Aorta (tissue), 5 donors: ENCODE measurements at regions not wholly inside any gene's neighbourhood (a gene's known extent, or its start where the extent isn't known, plus 50 kb on each side); places are given as distances from the start of the nearest gene placed in this dataset.
"Not testable (repeated sequence)": the region's sequence is repeated elsewhere in the genome, so short reads cannot be mapped to it uniquely, and the experiment has no call there.

Experiments used
- ATAC-seq: fragments of 200-7000 bp; cut with Tn5 transposase; one replicate; pipeline ENCODE4 v1.9.1; 2022; ENCODE audit warnings: moderate library complexity; ENCODE audit not compliant: low FRiP score
- DNase-seq, 2 donors: peaks; one replicate each; pipeline ENCODE4 v3.0.0-alpha.2; 2020
- H3K27ac ChIP-seq, 2 donors: one replicate each; pipeline ENCODE4 v1.5.1; 2013; ENCODE audit warnings: low read length in 2 of 2, mild to moderate bottlenecking in 2 of 2, moderate library complexity in 2 of 2, control low read depth in 1 of 2, inconsistent platforms in 1 of 2, low read depth in 1 of 2
- H3K27me3 ChIP-seq, 2 donors: one replicate each; pipeline ENCODE4 v1.6.1; 2013; ENCODE audit warnings: control low read depth in 1 of 2, low read length in 1 of 2, mild to moderate bottlenecking in 1 of 2, moderate library complexity in 1 of 2; ENCODE audit not compliant: insufficient read depth in 2 of 2, control insufficient read depth in 1 of 2
- H3K36me3 ChIP-seq, 2 donors: one replicate each; pipeline ENCODE4 v1.6.1; 2013; ENCODE audit warnings: control low read depth in 1 of 2, low read length in 1 of 2, mild to moderate bottlenecking in 1 of 2; ENCODE audit not compliant: insufficient read depth in 2 of 2, control insufficient read depth in 1 of 2
- H3K4me1 ChIP-seq, 2 donors: one replicate each; pipeline ENCODE4 v1.6.1; 2013; ENCODE audit warnings: low read length in 2 of 2, control low read depth in 1 of 2, mild to moderate bottlenecking in 1 of 2, moderate library complexity in 1 of 2; ENCODE audit not compliant: insufficient read depth in 2 of 2, control insufficient read depth in 1 of 2
- H3K4me3 ChIP-seq, 2 donors: one replicate each; pipeline ENCODE4 v1.5.1; 2013; ENCODE audit warnings: low read length in 2 of 2, control low read depth in 1 of 2, mild to moderate bottlenecking in 1 of 2
- H3K9me3 ChIP-seq: one replicate; pipeline ENCODE4 v1.6.1; 2013; ENCODE audit warnings: mild to moderate bottlenecking, low read length; ENCODE audit not compliant: control insufficient read depth
- WGBS, 2 donors: extraction: QIAGEN DNeasy Blood & Tissue Kit; methylation state at CpG; one replicate each; pipeline ENCODE4 v1.1.7; 2013; 5-methylcytosine and 5-hydroxymethylcytosine counted together
- intact Hi-C, 2 donors: fragments of 100-400 bp; cut with DNase I; formaldehyde crosslinking; loops; one replicate each; pipeline versions ENCODE4 v1.14.2 to v1.15.0; 2022
- donor health status: healthy with polysubstance abuse.
- donor health status: Bipolar disorder and iron deficiency.
- donor health status: DM: no; HTN: no; CAD: no.
- donor health status: DM: no; HTN: no; CAD: no.
- donor health status: DM: yes; HTN: yes; CAD: no.

DNA sequence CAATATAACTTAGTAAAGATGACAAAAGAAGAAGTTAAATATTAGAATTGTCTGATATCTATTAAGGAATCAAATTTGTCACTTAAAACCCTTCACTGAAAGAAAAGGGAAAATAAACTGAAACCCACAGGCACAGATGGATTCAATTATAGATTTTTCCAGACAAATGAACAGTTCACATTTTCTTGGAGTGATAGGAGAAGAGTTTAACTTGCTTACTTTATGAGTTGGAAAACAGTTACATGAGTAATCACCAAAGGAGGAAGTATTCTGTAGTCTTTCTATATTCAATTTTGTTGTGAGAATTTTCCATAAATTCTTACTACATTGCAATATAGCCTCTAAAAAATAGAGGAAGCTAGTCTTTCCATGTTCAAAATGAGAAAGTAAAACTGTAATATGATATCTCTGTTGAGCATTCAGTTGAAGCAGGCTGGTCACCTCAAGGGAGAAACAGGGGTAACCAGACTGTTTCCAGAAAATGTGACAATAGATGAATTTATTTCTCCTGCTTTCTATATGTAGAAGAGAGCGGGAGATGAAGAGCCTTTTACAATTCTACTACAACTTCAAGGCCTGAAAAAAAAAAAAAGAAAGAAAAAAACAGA, 330.3 kb upstream of the EPHA5 start:
- WGBS, 2 donors = 0 to 31% methylated on average over 1 of the region's 1 CpG
- no peaks in the 10 kb centered on the region for H3K4me1 ChIP-seq
- no peak for ATAC-seq
- no peaks in the 10 kb centered on the region for H3K27me3 ChIP-seq
- no peaks in the 10 kb centered on the region for H3K9me3 ChIP-seq
- no peak overlapping the region for H3K27ac ChIP-seq
- intact Hi-C loops = no loop called here
- H3K4me3 ChIP-seq = no peak overlapping the region
- no peak for DNase-seq
- H3K36me3 ChIP-seq = no peaks in the 10 kb centered on the region

- Histone ChIP-seq H3K27ac (no peak overlapping the region), H3K27me3 (no peaks in the 10 kb centered on the region), H3K4me1 (no peaks in the 10 kb centered on the region), H3K36me3 (no peaks in the 10 kb centered on the region), H3K4me3 (no peak overlapping the region), H3K9me3 (no peaks in the 10 kb centered on the region)
- intact Hi-C loops = no loop called here
- WGBS, 2 donors = 38 to 55% methylated on average over 1 of the region's 1 CpG
- DNase-seq (no peak), ATAC-seq (no peak)
These were observed 329.2 kb upstream of the EPHA5 start for GRCh38 chr4:65999518-65999871.

GRCh38 chr4:65998807-65999517, 328.7 kb upstream of the EPHA5 start:
- intact Hi-C loops, H3K36me3 ChIP-seq, H3K27ac ChIP-seq, H3K4me1 ChIP-seq, ATAC-seq, H3K9me3 ChIP-seq, H3K4me3 ChIP-seq, DNase-seq, H3K27me3 ChIP-seq: not testable (repeated sequence)
- WGBS, 2 donors = 79 to 86% methylated on average over 25 to 29 of the region's 29 CpGs

- no peak for DNase-seq
- ATAC-seq = no peak
- H3K27me3 ChIP-seq = no peaks in the 10 kb centered on the region
- no peak overlapping the region for H3K4me3 ChIP-seq
- H3K36me3 ChIP-seq = no peaks in the 10 kb centered on the region
- peaks cover 2% of the 10 kb centered on the region for H3K9me3 ChIP-seq
- H3K27ac ChIP-seq = no peak overlapping the region
- no peaks in the 10 kb centered on the region for H3K4me1 ChIP-seq
- intact Hi-C loops = no loop called here
- 35 to 37% methylated on average over 2 of the region's 2 CpGs for WGBS, 2 donors
These were observed 312.8 kb upstream of the EPHA5 start for GRCh38 chr4:65983061-65983460.

- no peaks in the 10 kb centered on the region for H3K4me1 ChIP-seq
- H3K36me3 ChIP-seq = no peaks in the 10 kb centered on the region
- DNase-seq (no peak), ATAC-seq (no peak)
- intact Hi-C loops = no loop called here
- WGBS, 2 donors = 78 to 81% methylated on average over 2 of the region's 2 CpGs
- no peaks in the 10 kb centered on the region for H3K27me3 ChIP-seq
- H3K27ac ChIP-seq = no peak overlapping the region
- peaks cover 3% of the 10 kb centered on the region for H3K9me3 ChIP-seq
- no peak overlapping the region for H3K4me3 ChIP-seq
These were observed 306.0 kb upstream of the EPHA5 start for GRCh38 chr4:65976287-65976686.

DNA sequence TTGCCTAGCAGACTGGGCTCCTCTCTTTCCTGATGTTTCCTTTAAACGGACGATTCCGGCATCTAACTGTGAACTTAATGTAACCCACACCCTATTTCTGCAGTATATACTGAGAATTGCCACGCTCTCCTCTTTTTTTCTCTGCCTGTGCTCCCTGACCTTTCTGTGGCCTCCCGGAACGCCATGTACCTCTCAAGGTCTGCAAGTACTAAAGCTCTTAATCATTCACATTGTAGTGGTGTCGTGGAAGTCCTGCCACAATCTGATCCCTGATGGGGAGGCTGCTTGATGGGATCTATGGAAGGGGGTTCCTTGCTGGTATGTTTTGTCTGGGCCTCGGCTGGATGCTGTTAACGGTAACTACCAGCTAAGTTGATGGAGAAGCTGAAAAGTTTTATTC, 302.9 kb upstream of the EPHA5 start:
- no peaks in the 10 kb centered on the region for H3K36me3 ChIP-seq
- ATAC-seq (no peak), DNase-seq (no peak)
- H3K4me1 ChIP-seq = no peaks in the 10 kb centered on the region
- H3K27me3 ChIP-seq = no peaks in the 10 kb centered on the region
- H3K27ac ChIP-seq = no peak overlapping the region
- 44 to 55% methylated on average over 9 of the region's 9 CpGs for WGBS, 2 donors
- intact Hi-C loops = no loop called here
- peaks cover 2% of the 10 kb centered on the region for H3K9me3 ChIP-seq
- no peak overlapping the region for H3K4me3 ChIP-seq

GRCh38 chr4:65971686-65972085, 301.4 kb upstream of the EPHA5 start:
- intact Hi-C loops = no loop called here
- ATAC-seq = no peak
- WGBS, 2 donors = 50 to 52% methylated on average over 2 of the region's 2 CpGs

GRCh38 chr4:65968831-65969558, 298.7 kb upstream of the EPHA5 start:
- H3K27ac ChIP-seq = no peak overlapping the region
- DNase-seq = no peak
- H3K36me3 ChIP-seq = no peaks in the 10 kb centered on the region
- no peak overlapping the region for H3K4me3 ChIP-seq
- no peaks in the 10 kb centered on the region for H3K27me3 ChIP-seq
- no peaks in the 10 kb centered on the region for H3K4me1 ChIP-seq
- WGBS, 2 donors = 57 to 58% methylated on average over 7 of the region's 7 CpGs
- ATAC-seq = peak; percentile 36
- no peaks in the 10 kb centered on the region for H3K9me3 ChIP-seq
- intact Hi-C loops = no loop called here

More at GRCh38 chr4:65971686-65972085, 301.4 kb upstream of the EPHA5 start:
- DNase-seq = no peak
- H3K36me3 ChIP-seq = no peaks in the 10 kb centered on the region
- no peaks in the 10 kb centered on the region for H3K4me1 ChIP-seq
- H3K27me3 ChIP-seq = no peaks in the 10 kb centered on the region
- H3K9me3 ChIP-seq = no peaks in the 10 kb centered on the region
- H3K4me3 ChIP-seq = no peak overlapping the region
- no peak overlapping the region for H3K27ac ChIP-seq

DNA sequence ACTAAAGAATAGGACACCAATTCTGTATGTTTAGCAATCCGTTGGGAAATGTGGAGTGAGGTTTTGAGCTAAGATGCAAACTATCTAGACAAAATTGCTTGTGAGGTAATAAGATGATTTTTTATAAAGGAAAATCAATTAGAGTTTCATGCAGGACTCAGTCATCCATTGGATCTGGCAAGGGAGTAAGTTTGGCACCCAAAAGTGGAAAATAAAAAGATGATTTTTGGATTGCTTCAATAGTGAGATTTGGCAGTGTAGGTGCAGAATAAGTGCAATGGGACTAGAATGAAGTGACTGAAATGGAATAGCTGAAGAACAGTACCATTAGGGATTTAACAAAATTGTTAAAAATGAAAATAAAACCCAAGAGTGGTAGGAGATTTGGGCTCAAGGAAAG, 290.5 kb upstream of the EPHA5 start:
- H3K9me3 ChIP-seq = no peaks in the 10 kb centered on the region
- H3K27me3 ChIP-seq = no peaks in the 10 kb centered on the region
- H3K27ac ChIP-seq = no peak overlapping the region
- ATAC-seq = no peak
- no peaks in the 10 kb centered on the region for H3K36me3 ChIP-seq
- H3K4me1 ChIP-seq = no peaks in the 10 kb centered on the region
- intact Hi-C loops = no loop called here
- H3K4me3 ChIP-seq = no peak overlapping the region
- whole genome bisulfite sequencing, 2 donors = 26 to 43% methylated on average over 1 of the region's 1 CpG
- no peak for DNase-seq
